Right lung (tissue), 2 donors: ENCODE measurements at regions not wholly inside any gene's neighbourhood (a gene's known extent, or its start where the extent isn't known, plus 50 kb on each side); places are given as distances from the start of the nearest gene placed in this dataset.
"Not testable (repeated sequence)": the region's sequence is repeated elsewhere in the genome, so short reads cannot be mapped to it uniquely, and the experiment has no call there.

Source experiments
- DNase-seq, 2 donors: peaks; one replicate each; pipeline ENCODE4 v3.0.0-alpha.2; 2013

DNA sequence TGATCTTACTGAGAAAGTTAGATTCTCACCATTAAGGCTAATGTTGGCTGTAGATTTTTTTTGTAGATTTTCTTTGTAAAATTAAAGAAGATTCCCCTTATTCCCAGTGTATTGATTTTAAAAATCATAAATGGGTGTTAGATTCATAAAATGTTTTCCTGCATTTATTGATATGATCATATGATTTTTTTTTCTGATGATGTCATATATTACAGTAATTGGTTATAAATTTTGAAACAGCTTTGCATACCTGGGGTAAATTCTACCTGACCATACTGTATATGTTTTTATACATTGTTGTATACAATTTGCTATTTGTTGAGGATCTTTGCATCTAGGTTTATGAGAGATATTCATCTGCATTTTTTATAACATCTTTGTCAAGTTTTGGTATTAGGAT, 880.3 kb upstream of the GRIA3 start:
- no peak for DNase-seq

DNA sequence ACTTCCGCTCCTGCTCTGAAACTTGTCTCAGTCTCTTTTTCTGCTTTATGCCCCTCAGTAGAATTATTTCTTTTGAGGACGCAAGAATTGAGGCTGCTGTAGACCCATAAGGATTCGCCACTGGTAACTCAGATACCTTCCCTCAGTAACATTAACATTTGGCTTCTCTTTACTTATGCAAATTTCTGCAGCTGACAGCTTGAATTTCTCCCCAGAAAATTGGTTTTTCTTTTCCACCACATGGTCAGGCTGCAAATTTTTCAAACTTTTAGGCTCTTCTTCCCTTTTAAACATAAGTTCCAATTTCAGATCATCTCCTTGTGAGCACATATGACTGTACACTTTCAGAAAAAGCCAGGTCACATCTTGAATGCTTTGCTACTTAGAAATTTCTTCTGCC, 839.3 kb upstream of the GRIA3 start:
- DNase-seq = no peak

DNA sequence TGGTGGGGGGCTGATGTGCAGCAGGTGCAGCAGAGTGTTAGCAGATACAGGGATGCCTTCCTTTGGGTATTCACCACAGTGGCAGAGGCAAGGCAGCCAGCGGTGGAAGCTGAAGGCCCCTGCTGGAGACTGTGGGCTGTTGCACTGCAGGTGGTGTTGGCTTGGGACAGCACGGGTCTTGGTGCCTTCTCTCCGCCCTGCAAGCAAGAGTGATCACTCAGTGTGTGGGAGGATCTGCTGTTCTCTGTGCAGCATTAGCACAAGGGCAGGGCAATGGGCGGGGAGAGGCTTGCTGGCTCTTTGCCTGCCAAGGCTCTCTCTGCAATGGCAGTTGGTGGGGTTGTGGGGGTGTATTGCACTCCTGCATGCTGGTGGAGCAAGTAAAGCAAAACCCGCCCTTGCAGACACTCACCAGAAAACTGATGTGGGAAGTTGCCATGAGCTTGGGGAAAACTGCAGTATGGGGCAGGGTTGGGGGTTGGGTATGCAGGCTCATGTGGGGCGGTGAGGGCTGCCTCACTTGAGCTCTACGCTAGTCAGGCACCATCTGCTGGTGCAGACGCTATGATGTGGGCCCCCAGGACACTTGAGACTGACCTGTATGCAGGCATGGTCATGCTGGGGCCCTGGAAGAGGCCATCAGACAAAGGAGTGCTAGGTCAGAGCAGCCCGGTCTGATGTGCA, 820.8 kb upstream of the GRIA3 start:
- DNase-seq = no peak

DNA sequence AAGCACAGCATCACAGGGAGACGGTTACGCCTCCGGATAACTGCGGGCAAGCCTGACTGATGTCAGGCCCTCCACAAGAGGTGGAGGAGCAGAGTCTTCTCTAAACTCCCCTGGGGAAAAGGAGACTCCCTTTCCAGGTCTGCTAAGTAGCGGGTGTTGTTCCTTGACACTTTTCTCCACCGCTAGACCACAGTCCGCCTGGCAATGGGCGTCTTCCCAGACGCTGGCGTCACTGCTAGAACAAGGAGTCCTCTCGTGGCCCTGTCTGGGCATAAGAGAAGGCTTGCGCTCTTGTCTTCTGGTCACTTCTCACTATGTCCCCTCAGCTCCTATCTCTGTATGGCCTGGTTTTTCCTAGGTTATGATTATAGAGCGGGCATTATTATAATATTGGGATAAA, 808.5 kb upstream of the GRIA3 start:
- DNase-seq = not testable (repeated sequence)

DNA sequence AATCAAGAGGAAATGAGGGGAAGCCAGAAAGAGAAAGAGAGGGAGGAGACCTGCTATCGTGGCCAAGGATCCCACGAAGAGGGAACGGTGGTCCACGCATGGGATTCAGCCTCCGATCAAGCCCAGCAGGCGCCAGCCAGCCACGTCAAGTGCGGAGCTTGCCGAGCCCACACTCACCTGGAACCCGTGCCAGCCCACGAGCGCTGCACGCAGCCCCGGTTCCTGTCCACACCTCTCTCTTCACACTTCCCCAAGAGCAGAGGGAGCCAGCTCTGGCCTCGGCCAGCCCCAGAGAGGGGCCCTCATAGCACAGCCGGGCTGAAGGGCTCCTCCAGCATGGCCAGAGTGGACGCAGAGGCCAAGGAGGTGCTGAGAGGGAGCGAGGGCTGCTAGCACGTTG, 795.1 kb upstream of the GRIA3 start:
- DNase-seq = no peak

DNA sequence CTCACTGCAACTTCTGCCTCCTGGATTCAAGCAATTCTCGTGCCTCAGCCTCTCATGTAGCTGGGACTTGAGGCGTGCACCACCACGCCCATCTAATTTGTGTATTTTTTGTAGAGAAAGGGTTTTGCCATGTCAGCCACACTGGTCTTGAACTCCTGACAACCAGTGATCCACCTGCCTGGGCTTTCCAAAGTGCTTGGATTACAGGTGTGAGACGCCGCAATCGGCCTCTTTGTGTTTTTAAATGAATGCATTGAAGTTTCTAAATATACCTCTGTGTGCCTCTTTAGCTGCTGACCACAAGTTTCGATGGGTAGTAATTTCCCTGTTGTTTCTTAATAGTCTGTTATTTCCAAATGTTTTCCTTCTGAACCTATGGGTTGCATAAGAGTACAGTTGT, 765.3 kb upstream of the GRIA3 start:
- DNase-seq = no peak

DNA sequence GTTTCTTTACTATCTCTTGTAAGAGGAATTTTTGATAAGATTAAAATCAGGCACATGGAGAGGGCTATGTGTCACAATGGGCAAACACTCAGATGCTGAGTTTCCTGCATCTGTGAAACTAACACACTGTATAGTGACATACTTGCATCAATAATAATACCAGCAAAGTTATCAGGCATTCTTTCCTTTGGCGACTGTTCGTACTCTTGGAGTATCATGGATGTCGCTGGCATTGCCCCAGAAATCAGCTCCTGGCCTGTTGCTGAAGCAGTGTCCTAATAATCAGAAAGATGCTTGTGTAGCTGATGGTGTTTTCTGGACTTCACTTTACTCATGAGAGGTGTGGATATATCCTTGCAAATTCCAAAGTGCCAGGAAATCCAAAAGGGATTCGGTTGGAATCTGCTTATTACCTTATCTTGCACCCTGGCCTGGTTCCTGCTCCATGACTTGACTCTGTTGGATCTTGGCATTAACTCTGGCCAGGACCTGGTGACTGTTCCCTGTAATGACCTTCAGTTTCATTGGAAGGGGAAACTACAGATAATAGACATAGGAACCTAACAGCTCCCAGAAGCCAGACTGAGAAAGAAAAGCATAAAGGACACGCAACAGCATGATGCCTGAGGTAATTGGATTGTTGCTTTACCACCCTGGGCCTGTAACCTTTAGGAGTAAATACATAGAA, 762.5 kb upstream of the GRIA3 start:
- DNase-seq = no peak

DNA sequence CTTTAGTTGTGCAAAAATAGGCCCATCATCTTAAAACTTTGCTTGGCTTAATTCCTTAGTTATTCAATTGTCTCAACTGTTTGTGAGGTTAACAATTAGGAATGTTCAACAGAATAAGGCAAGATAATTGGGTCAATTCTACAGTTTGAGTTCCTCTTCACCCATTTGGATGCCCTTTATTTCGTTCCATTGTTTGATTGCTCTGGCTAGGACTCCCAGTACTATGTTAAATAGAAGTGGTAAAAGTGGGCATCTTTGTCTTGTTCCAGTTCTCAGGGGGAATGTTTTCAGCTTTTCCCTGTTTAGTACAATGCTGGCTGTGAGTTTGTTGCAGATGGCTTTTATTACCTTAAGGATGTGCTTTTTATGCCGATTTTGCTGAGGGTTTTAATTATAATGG, 761.5 kb upstream of the GRIA3 start:
- no peak for DNase-seq

DNA sequence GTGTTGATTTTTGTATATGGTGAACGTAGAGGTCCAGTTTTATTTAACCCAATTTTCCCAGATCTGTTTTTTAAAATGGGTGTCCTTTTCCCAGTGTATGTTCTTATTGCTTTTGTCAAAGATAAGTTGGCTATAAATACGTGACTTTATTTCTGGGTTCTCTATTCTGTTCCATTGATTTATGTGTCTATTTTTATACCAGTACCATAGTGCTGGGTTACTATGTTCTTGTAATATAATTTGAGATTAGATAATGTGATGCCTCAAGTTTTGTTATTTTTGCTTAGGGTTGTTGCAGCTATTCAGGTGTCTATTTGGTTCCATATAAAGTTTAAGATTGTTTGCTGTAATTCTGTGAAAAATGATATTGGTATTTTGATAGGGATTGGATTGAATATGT, 749.1 kb upstream of the GRIA3 start:
- no peak for DNase-seq

DNA sequence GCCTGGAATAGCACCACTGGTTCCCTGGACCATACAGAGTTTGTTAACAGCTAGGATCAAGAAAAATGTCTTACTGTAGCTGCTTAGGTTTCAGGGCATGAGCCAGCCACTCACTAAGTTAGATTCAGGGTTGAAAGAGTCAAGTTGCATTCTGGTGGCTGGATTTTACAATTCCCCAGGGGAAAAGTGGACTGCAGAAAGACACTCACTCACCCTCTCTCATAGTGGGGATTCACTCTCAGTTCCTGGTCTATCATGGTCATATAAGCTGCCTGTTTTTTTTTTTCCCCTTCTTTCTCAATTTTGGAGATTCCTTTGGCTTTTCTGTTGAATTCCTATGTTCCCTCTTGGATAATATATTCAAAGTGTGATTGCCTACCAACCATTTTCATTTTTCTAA, 744.2 kb upstream of the GRIA3 start:
- DNase-seq = no peak

DNA sequence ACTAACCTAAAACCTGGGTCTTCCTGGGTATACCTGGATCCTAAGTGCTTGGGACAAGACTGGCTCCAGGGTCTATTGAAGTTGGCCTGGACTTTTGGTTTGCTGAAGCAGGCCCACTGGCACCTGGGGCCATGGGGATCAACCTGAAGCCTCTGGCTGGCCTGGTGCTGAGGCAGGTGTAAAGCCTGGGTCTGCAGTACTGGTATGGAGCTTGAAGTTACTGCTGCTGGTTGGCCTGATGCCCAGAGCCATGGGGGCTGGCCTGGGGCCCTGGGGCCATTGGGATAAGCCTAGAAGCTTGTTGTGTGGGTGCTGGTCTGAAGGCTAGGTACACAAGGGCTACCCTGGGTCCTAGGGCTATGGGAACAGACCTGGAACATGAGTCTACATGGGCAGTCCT, 743.2 kb upstream of the GRIA3 start:
- no peak for DNase-seq

DNA sequence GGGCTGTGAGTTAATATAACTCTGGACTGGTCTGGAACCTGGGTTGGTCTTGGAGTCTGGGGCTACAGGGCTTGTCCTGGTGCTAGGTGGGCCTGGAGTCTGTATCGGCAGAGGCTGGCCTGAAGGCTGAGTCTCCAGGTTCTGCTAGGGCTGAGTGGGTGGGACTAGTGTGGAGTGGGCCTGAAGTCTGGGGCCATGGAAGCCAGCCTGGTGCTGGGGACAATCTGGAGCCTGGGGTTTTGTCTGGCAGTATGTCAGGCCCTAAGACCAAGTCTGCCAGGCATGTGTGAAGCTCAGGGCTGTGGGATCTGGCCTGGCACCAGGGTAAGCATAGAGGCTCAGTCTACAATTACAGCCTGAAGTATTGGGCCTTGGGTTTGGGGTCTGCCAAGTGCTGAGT, 742.6 kb upstream of the GRIA3 start:
- DNase-seq = no peak

DNA sequence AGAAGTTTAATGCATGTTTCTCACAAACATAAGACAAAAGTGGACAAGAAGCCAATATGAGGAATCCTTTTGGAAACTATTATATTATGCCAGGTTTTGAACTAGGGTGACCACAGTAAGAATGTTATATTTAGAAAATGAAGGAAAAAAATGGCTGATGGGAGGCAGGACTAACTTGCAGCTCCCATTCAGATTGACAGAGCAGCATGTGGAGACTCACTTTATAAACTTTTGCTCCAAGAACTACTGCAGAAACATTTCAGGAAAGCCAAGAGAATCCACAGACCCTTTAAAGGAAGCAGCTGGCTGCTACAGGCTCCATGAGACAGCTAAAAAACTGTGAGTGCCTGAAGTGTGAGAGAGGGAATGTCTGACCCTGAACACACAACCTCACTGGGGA, 738.6 kb upstream of the GRIA3 start:
- no peak for DNase-seq

DNA sequence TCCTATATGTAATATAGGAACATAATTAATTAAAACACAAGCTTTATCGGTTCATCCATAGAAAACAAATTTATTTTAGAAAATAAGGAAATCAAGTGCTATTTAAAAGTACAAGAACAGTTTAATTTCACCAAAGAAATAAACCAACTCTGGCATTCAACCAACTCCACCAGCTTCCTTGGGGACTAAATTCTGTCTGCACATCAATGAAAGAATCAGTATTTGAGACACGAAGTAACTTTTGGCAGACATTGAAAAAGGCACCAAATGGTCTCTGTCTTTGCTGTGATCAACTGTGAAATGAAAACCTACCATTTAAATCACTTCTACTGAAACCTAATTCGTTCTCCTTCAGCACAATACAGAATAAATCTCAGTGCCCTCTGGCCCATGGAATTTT, 719.7 kb upstream of the GRIA3 start:
- no peak for DNase-seq

DNA sequence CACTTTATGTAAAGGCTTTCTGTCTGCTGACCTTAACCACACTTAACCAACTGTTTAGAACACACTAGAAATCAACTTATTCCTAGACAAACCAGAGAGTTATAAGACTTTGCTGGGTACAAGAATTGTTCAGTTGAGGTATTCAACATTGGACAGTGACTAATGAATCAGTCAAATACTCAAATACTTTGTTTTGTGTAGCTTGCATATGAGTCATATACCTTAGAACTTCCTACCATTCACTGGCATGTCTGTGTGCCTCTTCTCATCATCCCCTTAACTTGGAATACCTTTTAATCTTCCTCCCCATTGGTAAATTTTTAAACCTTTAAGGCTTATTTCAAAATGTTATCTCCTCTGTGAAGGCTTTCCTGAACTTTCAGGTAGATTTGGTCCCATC, 708.8 kb upstream of the GRIA3 start:
- no peak for DNase-seq

DNA sequence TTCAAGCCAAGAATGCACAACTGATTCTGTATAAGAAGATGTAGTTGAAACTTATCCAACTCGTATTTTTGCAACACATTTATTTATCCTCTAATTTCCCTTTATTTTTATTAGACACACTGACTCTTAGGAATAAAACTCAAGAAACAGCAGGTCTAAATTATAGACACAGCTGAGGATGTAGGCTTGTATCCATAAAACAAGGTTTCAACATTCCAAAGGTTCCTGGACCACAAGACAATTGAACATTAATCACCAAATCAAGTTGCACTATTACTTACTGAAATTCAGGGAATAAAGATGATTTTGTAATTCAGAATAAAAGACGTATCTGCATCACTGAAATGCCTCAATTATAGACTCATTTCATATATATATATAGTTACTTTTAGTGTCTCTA, 683.5 kb upstream of the GRIA3 start:
- DNase-seq = no peak

DNA sequence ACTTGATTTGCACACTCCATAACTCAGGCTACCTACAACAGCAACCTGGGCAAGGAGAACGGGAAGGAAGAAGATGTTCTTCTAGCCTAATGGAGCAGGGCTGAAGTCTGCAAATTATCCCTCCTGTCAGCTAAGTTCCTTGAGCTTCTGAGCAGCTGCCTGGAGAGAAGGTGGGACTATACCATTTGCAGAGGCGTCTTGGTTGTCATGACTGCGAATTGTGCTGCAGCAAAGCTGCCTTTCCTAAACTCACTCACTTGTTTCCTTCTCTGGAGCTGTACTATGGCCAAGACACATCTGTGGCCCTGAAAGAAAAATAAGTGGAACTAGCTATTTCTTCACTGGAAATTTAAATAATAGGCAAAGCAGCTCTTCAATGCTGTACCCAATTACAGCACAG, 682.4 kb upstream of the GRIA3 start:
- no peak for DNase-seq

DNA sequence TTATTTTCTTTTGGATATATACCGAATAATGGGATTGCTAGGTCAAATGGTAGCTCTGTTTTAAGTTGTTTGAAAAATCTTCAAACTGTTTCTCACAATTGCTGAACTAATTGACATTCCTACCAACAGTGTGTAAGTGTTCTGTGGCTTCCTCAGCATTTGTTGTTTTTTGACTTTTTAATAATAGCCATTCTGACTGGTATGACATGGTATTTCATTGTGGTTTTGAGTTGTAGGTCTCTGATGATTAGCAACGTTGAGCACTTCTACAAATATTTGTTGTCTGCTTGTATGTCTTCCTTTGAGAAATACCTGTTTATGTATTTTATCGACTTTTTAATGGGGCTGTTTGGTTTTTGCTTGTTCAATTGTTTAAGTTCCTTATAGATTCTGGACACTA, 680.1 kb upstream of the GRIA3 start:
- no peak for DNase-seq

DNA sequence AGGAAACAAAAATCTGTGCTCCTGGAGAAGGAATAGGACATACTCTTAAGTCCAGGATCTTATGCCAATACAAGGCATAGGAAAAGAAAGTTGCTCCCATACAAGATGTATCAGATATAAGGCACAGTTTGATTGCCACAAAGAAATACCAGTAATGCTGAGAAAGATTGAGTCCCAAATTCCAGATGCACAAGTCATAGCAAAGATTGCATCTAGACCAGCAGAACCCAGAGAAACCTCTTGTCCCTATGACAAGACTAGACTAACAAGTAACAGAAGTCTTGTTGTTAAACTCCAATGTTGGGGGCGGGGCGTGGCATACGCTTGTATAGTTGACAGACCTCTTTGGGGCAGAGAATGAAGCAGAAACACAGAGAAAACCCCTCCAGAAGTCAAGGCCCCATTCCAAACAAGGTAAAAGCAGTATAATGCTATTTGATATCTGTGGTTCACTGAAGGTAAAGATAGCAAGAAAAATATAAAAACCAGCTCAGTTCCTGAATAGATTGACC, 671.5 kb upstream of the GRIA3 start:
- no peak for DNase-seq

DNA sequence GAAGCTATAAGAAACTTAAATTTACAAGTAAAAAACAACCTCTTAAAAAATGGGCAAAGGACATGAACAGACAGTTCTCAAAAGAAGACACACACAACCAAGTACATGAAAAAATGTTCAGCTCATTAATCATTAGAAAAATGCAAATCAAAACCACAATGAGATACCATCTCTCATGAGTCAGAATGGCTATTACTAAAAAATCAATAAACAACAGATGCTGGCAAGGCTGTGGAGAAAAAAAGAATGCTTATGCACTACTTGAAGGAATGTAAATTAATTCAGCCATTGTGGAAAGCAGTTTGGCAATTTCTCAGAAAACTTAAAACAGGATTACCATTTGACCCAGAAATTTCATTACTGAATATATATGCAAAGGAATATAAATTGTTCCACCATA, 666.3 kb upstream of the GRIA3 start:
- no peak for DNase-seq

DNA sequence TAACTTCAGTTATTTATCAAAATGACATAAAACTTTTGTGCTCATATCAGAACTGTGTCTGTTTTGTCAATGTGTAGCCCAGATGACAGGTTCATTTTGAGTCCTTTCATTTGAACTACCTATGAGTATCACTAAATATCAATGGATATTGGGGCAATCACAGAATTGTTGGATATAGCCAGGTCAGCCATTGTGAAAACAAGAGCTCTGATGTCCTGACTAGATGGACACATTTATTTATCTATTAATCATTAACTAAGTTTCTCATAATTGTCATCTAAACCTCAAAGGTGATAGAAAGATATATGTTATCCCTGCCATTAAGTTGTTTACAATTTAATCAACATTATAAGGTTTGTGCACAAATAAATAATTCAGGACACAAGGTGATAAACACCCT, 638.3 kb upstream of the GRIA3 start:
- no peak for DNase-seq

DNA sequence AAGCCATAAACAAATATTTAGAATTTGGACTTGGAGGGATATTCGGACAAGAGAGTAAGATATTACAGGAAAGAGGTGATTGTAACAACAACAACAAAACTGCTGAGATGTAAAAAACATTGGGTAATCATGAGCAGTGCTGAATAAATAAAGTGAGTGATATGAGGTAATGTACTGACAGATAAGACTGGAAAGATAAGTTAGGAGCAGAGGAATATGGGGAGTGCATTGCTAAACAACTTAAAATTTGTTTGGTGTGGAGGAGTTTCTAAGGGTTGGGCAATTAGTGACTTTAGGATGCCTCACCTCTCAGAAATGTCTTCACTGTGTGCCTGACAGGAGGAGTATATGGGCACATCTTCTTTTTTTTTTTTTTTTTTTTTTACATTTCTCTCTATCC, 637.8 kb upstream of the GRIA3 start:
- DNase-seq = no peak

DNA sequence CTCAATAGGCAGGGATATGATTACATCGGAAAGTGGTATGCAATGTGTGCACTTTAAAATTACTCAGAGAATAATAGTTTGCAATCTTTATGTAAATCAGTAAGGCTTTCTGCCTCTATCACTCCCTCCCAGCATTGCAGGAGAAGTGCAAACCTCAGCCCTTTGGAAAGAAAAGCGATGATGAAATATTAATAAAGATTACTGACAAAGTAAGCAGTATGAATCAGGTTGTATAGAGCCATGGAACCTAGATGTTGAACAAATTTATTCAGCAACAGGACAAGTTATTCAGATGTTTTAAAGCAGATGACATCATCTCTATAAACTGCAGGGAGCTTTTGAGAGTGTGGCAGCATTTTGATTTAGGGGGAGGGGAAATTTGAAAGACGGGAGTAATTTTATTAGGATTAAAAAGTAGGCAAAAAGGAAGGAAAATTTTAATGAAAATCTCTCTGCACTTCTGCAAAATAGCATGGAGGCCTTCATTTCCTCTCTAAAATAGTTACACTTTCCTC, 631.7 kb upstream of the GRIA3 start:
- DNase-seq = no peak

DNA sequence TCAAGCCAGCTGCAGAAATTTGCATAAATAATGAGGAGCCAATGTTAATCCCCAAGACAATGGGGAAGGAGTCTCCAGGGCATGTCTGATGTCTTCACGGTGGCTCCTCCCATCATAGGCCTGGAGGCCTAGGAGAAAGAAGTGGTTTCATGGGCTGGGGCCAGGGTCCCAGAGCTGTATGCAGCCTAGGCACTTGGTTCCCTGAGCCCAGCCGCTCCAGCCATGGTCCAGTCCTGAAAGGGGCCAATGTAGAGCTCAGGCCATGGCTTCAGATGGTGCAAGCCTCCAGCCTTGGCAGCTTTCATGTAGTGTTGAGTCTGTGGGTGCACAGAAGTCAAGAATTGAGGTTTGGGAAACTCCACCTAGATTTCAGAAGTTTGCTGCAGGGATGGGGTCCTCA, 628.2 kb upstream of the GRIA3 start:
- DNase-seq = no peak
